ENCODE measurements at regions not wholly inside any gene's neighbourhood (a gene's known extent, or its start where the extent isn't known, plus 50 kb on each side); places are given as distances from the start of the nearest gene placed in this dataset.

DNA sequence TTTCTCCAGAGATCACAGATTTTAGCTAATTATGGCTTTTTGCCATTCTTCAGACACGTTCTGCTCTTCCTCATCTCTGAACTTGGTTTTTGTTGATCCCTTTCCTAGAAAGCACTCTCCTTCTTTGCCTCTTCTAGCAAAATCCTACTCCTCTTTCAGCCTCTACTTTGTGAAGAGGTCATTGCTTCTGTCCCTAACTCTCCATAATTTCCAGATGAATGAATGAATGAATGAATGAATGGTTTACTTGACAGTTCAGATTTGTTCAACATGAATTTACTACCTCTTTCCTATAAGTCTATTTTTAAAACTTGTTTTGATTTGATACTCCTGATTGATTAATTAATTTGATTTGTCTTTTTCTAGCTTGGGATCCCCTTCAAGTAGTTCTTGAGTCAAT lies 94.0 kb upstream of the IFNGR1 start:
- H3K9ac ChIP-seq (replicated peaks in 1 of 4; ENCODE audit: extremely low read depth in 1 of 4, low read depth in 3 of 4, low read length in 3 of 4): no peak overlapping the region
- H3K14ac ChIP-seq (ENCODE audit: insufficient read length): no peak overlapping the region
- H2BK15ac ChIP-seq (ENCODE audit: low read length): no peak overlapping the region
- no peak overlapping the region for H3K23ac ChIP-seq (ENCODE audit: insufficient read length)
- ChIA-PET CTCF (ENCODE audit: partially characterized antibody) (interaction anchor here (1.0 to 3.9 kb wide), 21 partner anchors 10 to 286 kb away, joined by 3 to 29 read pairs (median 5); no protein-coding TSS in a partner anchor), POLR2A (ENCODE audit: partially characterized antibody) (no interaction called here)
- no peak overlapping the region for H4K91ac ChIP-seq (replicated peaks; ENCODE audit: insufficient read length, low read length)
- no peak overlapping the region for H4K5ac ChIP-seq (ENCODE audit: insufficient read length, low read depth, low read length)
- H3K4me2 ChIP-seq (ENCODE audit: insufficient read depth in 1 of 2, low read depth in 2 of 2, low read length in 2 of 2): no peak overlapping the region
- FAIRE-seq: no peak
- no peak overlapping the region for H3K4me3 ChIP-seq (ENCODE audit: extremely low read depth in 1 of 4, insufficient read depth in 2 of 4, low read depth in 3 of 4, low read length in 4 of 4)
- no peaks in the 10 kb centered on the region for H3K23me2 ChIP-seq (ENCODE audit: low read depth, low read length)
- no peak overlapping the region for H2AFZ ChIP-seq (ENCODE audit: low read length)
- no peaks in the 10 kb centered on the region for H3K79me2 ChIP-seq (ENCODE audit: control insufficient read depth in 1 of 2, insufficient read depth in 2 of 2, low read length in 2 of 2)
- peaks cover 0 to 5% (median 2%) of the 10 kb centered on the region in 4 experiments; a peak in 3 of 7 replicates for H3K4me1 ChIP-seq (replicated peaks in 1 of 4; ENCODE audit: control insufficient read depth in 3 of 4, insufficient read depth in 4 of 4, low read length in 3 of 4)
- no peak overlapping the region for H3K4ac ChIP-seq (replicated peaks; ENCODE audit: insufficient read length, low read depth, low read length)
- H3K79me1 ChIP-seq (ENCODE audit: low read depth, low read length): no peaks in the 10 kb centered on the region
- WGBS, 2 experiments (ENCODE audit: extremely low coverage in 1 of 2, insufficient coverage in 1 of 2, insufficient read length in 1 of 2, insufficient replicate concordance in 2 of 2, low coverage in 1 of 2, low lambda C conversion rate in 2 of 2, missing lambda C conversion rate in 1 of 2): 100% methylated on average over 1 of the region's 1 CpG; no CpG with 5 or more reads in 1 of the 2 experiments
- H3K27me3 ChIP-seq (replicated peaks in 1 of 4; ENCODE audit: control insufficient read depth in 3 of 4, extremely low read depth in 1 of 4, insufficient read depth in 3 of 4, low read length in 3 of 4): peaks cover 0 to 1% (median 0%) of the 10 kb centered on the region in 4 experiments; a peak in 1 of 7 replicates
- no peak overlapping the region for H3K56ac ChIP-seq (replicated peaks; ENCODE audit: insufficient read length, low read depth, low read length)
- no peaks in the 10 kb centered on the region for H3K9me3 ChIP-seq (ENCODE audit: insufficient read depth in 2 of 2, low read depth in 1 of 2, low read length in 1 of 2)
- no peak overlapping the region for H3K27ac ChIP-seq (ENCODE audit: low read depth, low read length)
- H3K36me3 ChIP-seq (ENCODE audit: control insufficient read depth in 2 of 4, insufficient read depth in 4 of 4, low read length in 3 of 4): no peaks in the 10 kb centered on the region
- no peak overlapping the region for H4K8ac ChIP-seq (ENCODE audit: extremely low read depth, insufficient read depth, low read length)
- TF ChIP-seq RBBP5 (IDR thresholded peaks at IDR 0.05; ENCODE audit: borderline replicate concordance, low read depth, low read length) (no peak), SIN3A (conservative IDR thresholded peaks at IDR 0.05 in 1 of 2, IDR thresholded peaks at IDR 0.05 in 1 of 2; ENCODE audit: low read depth in 1 of 2, low read length in 2 of 2) (no peak), CHD1 (IDR thresholded peaks at IDR 0.05; ENCODE audit: low read depth, low read length) (no peak)
- H3K18ac ChIP-seq (ENCODE audit: extremely low read depth, low read length): no peak overlapping the region
- no peak overlapping the region for H2BK5ac ChIP-seq (ENCODE audit: low read depth, low read length)
- no peak overlapping the region for H2AK5ac ChIP-seq (ENCODE audit: low read depth, low read length)
- H2BK20ac ChIP-seq (ENCODE audit: low read length): no peak overlapping the region
- no peak overlapping the region for H2BK12ac ChIP-seq (ENCODE audit: low read depth, low read length)
- H2BK120ac ChIP-seq (replicated peaks; ENCODE audit: low read depth, low read length): no peak overlapping the region
- DNase-seq (ENCODE audit: low read depth in 1 of 2, low spot score in 2 of 2): no peak
- no peaks in the 10 kb centered on the region for H4K20me1 ChIP-seq (replicated peaks in 1 of 2; ENCODE audit: control insufficient read depth in 1 of 2, insufficient read depth in 2 of 2, low read length in 2 of 2)

All from H1 (cell line).